GM12878 (cell line): ENCODE measurements at regions not wholly inside any gene's neighbourhood (a gene's known extent, or its start where the extent isn't known, plus 50 kb on each side); places are given as distances from the start of the nearest gene placed in this dataset.

Experiments
- ATAC-seq: fragments of 200-7000 bp; cut with Tn5 transposase; 3 replicates; pipeline ENCODE4 v1.9.1; 2020; ENCODE audit warnings: mild to moderate bottlenecking, moderate library complexity
- BruUV-seq: library from RNA; stranded (reverse); fragments of 400-500 nt; replicated peaks from 2 replicates; lab custom pipeline; 2021; lab: Mats Ljungman, UMichigan
- CTCF ChIA-PET: fragments of 300-600 bp; sonication (Branson Sonifier 250); formaldehyde crosslinking; extraction: SDS; loops from one replicate; lab custom pipeline; 2021; ENCODE audit warnings: inconsistent platforms; lab: Yijun Ruan, JAX
- POLR2A ChIA-PET: fragments of 350-600 bp; formaldehyde crosslinking; extraction: SDS; loops from one replicate; lab custom pipeline; 2021; ENCODE audit warnings: inconsistent platforms; lab: Charles Lee
- RAD21 ChIA-PET: fragments of 300-600 bp; sonication (Branson Sonifier 250); formaldehyde crosslinking; loops from one replicate; lab custom pipeline; 2023; ENCODE audit warnings: antibody characterized with exemption; ENCODE audit not compliant: unreplicated experiment; lab: Charles Lee
- SMC1A ChIA-PET: fragments of 300-600 bp; sonication (Branson Sonifier 250); formaldehyde crosslinking; loops from one replicate; lab custom pipeline; 2023; ENCODE audit not compliant: unreplicated experiment, uncharacterized antibody; lab: Charles Lee
- DNase-seq: peaks from one replicate; pipeline ENCODE4 v3.0.0-alpha.2; 2011; ENCODE audit warnings: low read depth, low spot score
- FAIRE-seq: peaks from 3 replicates; lab custom pipeline; 2011; peaks lifted over from hg19 to GRCh38; lab: Jason Lieb, UNC
- H2AFZ ChIP-seq: 2 replicates; pipeline ENCODE4 v1.6.0; 2011; ENCODE audit warnings: low read depth, low read length, control low read depth; ENCODE audit not compliant: control insufficient read depth
- H3K27ac ChIP-seq: 2 replicates; pipeline ENCODE4 v1.5.1; 2011; ENCODE audit warnings: control low read depth; ENCODE audit not compliant: control insufficient read depth, insufficient read depth
- H3K27me3 ChIP-seq, 2 experiments: replicated peaks in 1 of 2; 2 replicates each; pipeline versions ENCODE4 v1.6.0 to v1.6.1; 2011; ENCODE audit warnings: low read length in 1 of 2; ENCODE audit not compliant: control insufficient read depth in 2 of 2, insufficient read depth in 2 of 2
- H3K36me3 ChIP-seq, 2 experiments: 2 replicates each; pipeline ENCODE4 v1.5.1; 2011; ENCODE audit warnings: low read length in 1 of 2; ENCODE audit not compliant: control insufficient read depth in 2 of 2, insufficient read depth in 2 of 2
- H3K4me1 ChIP-seq: 2 replicates; pipeline ENCODE4 v1.6.1; 2011; ENCODE audit warnings: mild to moderate bottlenecking, low read length, moderate library complexity, mixed read lengths; ENCODE audit not compliant: control insufficient read depth, insufficient read depth
- H3K4me2 ChIP-seq: 2 replicates; pipeline ENCODE4 v1.6.0; 2011; ENCODE audit warnings: control low read depth; ENCODE audit not compliant: control insufficient read depth, insufficient read depth
- H3K4me3 ChIP-seq: fragments of 200-600 bp; sonication (generic); 2 replicates; pipeline ENCODE4 v1.5.1; 2016
- H3K79me2 ChIP-seq: 2 replicates; pipeline ENCODE4 v1.6.0; 2011; ENCODE audit warnings: low read length; ENCODE audit not compliant: control insufficient read depth, insufficient read depth
- H3K9ac ChIP-seq: 2 replicates; pipeline ENCODE4 v1.8.0; 2011; ENCODE audit warnings: low read length, control low read depth, mixed read lengths; ENCODE audit not compliant: control insufficient read depth, insufficient read depth
- H3K9me3 ChIP-seq: replicated peaks from 3 replicates; pipeline ENCODE4 v1.5.1; 2011; ENCODE audit warnings: mild to moderate bottlenecking, low read length; ENCODE audit not compliant: control insufficient read depth, insufficient read depth
- H4K20me1 ChIP-seq: 2 replicates; pipeline ENCODE4 v1.6.0; 2011; ENCODE audit not compliant: control insufficient read depth, insufficient read depth
- BMI1 ChIP-seq: fragments of 450-650 bp; IDR thresholded peaks from 2 replicates; pipeline ENCODE4 v1.6.1; 2016; ENCODE audit warnings: mild to moderate bottlenecking, moderate library complexity, borderline replicate concordance
- CBX3 ChIP-seq: fragments of 200-600 bp; sonication (generic); IDR thresholded peaks from 2 replicates; pipeline ENCODE4 v1.6.1; 2016; ENCODE audit warnings: low read depth, borderline replicate concordance
- CREB1 ChIP-seq: IDR thresholded peaks from 2 replicates; pipeline ENCODE4 v1.6.1; 2012; ENCODE audit warnings: low read depth, mild to moderate bottlenecking, inconsistent platforms
- EED ChIP-seq: sonication (generic); IDR thresholded peaks from 2 replicates; pipeline ENCODE4 v1.6.1; 2016; ENCODE audit warnings: antibody characterized with exemption, low read depth
- EGR1 ChIP-seq, 2 experiments: IDR thresholded peaks; 1 replicate in 1 of 2; 2 replicates in 1 of 2; pipeline ENCODE4 v1.6.1; 2011 to 2012; ENCODE audit warnings: low read depth in 2 of 2, low read length in 2 of 2, borderline replicate concordance in 1 of 2, mild to moderate bottlenecking in 1 of 2, moderate library complexity in 1 of 2
- KAT2A ChIP-seq: conservative IDR thresholded peaks from 2 replicates; pipeline ENCODE4 v1.6.1; 2011; ENCODE audit warnings: low read depth, low read length; ENCODE audit not compliant: control insufficient read depth
- KDM1A ChIP-seq: fragments of 200-600 bp; sonication (generic); IDR thresholded peaks from 2 replicates; pipeline ENCODE4 v1.6.1; 2016; ENCODE audit warnings: borderline replicate concordance
- RFX5 ChIP-seq: IDR thresholded peaks from 2 replicates; pipeline ENCODE4 v1.6.1; 2011; ENCODE audit warnings: low read depth, low read length, improper control_type of control experiment
- SRF ChIP-seq, 2 experiments: IDR thresholded peaks; 2 replicates each; pipeline ENCODE4 v1.6.1; 2011; ENCODE audit warnings: low read depth in 2 of 2, low read length in 2 of 2, mild to moderate bottlenecking in 1 of 2, moderate library complexity in 1 of 2
- ZBTB11 ChIP-seq: fragments of 450-650 bp; formaldehyde crosslinking; IDR thresholded peaks from 2 replicates; pipeline ENCODE4 v1.5.0; 2022; ENCODE audit warnings: mild to moderate bottlenecking, missing genetic modification characterization
- WGBS: methylation state at CpG from one replicate; pipeline ENCODE4 v1.1.6; 2016; ENCODE audit warnings: low lambda C conversion rate; ENCODE audit not compliant: insufficient replicate concordance, insufficient coverage; ENCODE audit errors: missing lambda C conversion rate; 5-methylcytosine and 5-hydroxymethylcytosine counted together
- in situ Hi-C: fragments of 300-500 bp; cut with MboI; formaldehyde crosslinking; loops from 9 replicates; pipeline ENCODE4 v1.14.3; 2018; ENCODE audit warnings: mixed read lengths
- intact Hi-C: fragments of 100-400 bp; cut with micrococcal nuclease; formaldehyde crosslinking; loops from one replicate; pipeline ENCODE4 v1.14.2; 2022; ENCODE audit not compliant: unreplicated experiment
- TF ChIP-seq, protein P1 (sequence below): IDR thresholded peaks from 2 replicates; pipeline ENCODE4 v1.6.1; 2012; ENCODE audit warnings: low read depth, low read length, improper control_type of control experiment
- TF ChIP-seq, protein P2 (sequence below): fragments of 450-650 bp; IDR thresholded peaks from 2 replicates; pipeline ENCODE4 v1.6.1; 2016; ENCODE audit warnings: mild to moderate bottlenecking

- RAD21 ChIA-PET, result no interaction called here
- CTCF ChIA-PET, result no interaction called here
- no peaks in the 10 kb centered on the region for H3K79me2 ChIP-seq
- no TSS peak for BruUV-seq
- no peaks in the 10 kb centered on the region for H3K4me1 ChIP-seq
- SMC1A ChIA-PET, result no interaction called here
- ATAC-seq, result no peak
- POLR2A ChIA-PET, result no interaction called here
- no peak overlapping the region for H3K4me3 ChIP-seq
- H3K9ac ChIP-seq, result no peak overlapping the region
- in situ Hi-C loops, result no loop called here
- H2AFZ ChIP-seq, result no peak overlapping the region
- no peaks in the 10 kb centered on the region for H4K20me1 ChIP-seq
- TF ChIP-seq ZBTB11, result no peak
- TF ChIP-seq, protein P1, sequence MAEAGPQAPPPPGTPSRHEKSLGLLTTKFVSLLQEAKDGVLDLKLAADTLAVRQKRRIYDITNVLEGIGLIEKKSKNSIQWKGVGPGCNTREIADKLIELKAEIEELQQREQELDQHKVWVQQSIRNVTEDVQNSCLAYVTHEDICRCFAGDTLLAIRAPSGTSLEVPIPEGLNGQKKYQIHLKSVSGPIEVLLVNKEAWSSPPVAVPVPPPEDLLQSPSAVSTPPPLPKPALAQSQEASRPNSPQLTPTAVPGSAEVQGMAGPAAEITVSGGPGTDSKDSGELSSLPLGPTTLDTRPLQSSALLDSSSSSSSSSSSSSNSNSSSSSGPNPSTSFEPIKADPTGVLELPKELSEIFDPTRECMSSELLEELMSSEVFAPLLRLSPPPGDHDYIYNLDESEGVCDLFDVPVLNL, result no peak
- no peak for TF ChIP-seq SRF (IDR thresholded peaks at IDR 0.05; ENCODE audit: low read depth in 2 of 2, low read length in 2 of 2)
- no peak for TF ChIP-seq RFX5
- TF ChIP-seq KDM1A, result no peak
- TF ChIP-seq CBX3, result no peak
- TF ChIP-seq BMI1, result no peak
- TF ChIP-seq CREB1, result no peak
- no peak for TF ChIP-seq KAT2A
- no peak for TF ChIP-seq EED
- TF ChIP-seq EGR1 (IDR thresholded peaks at IDR 0.05; ENCODE audit: borderline replicate concordance in 1 of 2, low read depth in 2 of 2, low read length in 2 of 2), result no peak
- TF ChIP-seq, protein P2, sequence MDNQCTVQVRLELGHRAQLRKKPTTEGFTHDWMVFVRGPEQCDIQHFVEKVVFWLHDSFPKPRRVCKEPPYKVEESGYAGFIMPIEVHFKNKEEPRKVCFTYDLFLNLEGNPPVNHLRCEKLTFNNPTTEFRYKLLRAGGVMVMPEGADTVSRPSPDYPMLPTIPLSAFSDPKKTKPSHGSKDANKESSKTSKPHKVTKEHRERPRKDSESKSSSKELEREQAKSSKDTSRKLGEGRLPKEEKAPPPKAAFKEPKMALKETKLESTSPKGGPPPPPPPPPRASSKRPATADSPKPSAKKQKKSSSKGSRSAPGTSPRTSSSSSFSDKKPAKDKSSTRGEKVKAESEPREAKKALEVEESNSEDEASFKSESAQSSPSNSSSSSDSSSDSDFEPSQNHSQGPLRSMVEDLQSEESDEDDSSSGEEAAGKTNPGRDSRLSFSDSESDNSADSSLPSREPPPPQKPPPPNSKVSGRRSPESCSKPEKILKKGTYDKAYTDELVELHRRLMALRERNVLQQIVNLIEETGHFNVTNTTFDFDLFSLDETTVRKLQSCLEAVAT, result no peak
- 11% methylated on average over 4 of the region's 4 CpGs for WGBS
- peaks cover 0 to 1% of the 10 kb centered on the region in 2 experiments; a peak in 3 of 4 replicates for H3K27me3 ChIP-seq
- intact Hi-C loops, result no loop called here
- H3K4me2 ChIP-seq, result no peak overlapping the region
- FAIRE-seq, result no peak
- no peaks in the 10 kb centered on the region for H3K36me3 ChIP-seq
- H3K27ac ChIP-seq, result no peak overlapping the region
- no peak for DNase-seq
- H3K9me3 ChIP-seq, result no peaks in the 10 kb centered on the region
Measured at GRCh38 chr1:208681878-208682663, 437.9 kb upstream of the PLXNA2 start.
